Fibroblast of skin of scalp (primary cell): ENCODE measurements at regions not wholly inside any gene's neighbourhood (a gene's known extent, or its start where the extent isn't known, plus 50 kb on each side); places are given as distances from the start of the nearest gene placed in this dataset.
"Not testable (repeated sequence)": the region's sequence is repeated elsewhere in the genome, so short reads cannot be mapped to it uniquely, and the experiment has no call there.

Source experiments
- DNase-seq: peaks from one replicate; pipeline ENCODE4 v3.0.0-alpha.2; 2013

DNA sequence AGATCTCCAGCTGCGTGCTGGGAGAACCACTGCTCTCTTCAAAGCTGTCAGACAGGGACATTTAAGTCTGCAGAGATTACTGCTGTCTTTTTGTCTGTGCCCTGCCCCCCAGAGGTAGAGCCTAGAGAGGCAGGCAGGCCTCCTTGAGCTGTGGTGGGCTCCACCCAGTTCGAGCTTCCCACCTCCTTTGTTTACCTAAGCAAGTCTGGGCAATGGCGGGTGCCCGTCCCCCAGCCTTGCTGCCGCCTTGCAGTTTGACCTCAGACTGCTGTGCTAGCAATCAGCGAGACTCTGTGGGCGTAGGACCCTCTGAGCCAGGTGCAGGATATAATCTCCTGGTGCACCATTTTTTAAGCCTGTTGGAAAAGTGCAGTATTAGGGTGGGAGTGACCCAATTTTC lies 128.6 kb downstream of the ACTR3 start:
- not testable (repeated sequence) for DNase-seq

- DNase-seq = no peak
These were observed 130.8 kb downstream of the ACTR3 start for GRCh38 chr2:114020668-114021067.

GRCh38 chr2:114022360-114023085 lies 132.6 kb downstream of the ACTR3 start:
- peak; percentile 51 for DNase-seq

DNA sequence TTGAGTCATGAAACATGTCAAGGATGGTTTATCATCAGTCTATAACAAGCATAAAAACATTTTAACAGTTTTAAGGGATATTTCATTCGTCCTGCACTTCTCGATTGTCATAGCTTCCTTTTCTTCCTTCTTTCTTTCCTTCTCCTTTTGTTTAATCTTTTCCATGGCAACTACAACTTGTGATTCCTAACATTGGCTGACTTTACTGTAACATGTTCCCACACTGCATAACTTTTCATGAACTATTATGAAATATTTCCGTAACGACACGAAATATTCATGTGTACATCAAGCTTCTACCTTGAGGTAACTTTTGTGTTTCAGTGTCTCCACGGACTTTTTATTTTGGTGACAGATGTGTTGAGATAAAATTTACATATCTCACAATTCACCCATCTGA lies 134.4 kb downstream of the ACTR3 start:
- DNase-seq = no peak

DNA sequence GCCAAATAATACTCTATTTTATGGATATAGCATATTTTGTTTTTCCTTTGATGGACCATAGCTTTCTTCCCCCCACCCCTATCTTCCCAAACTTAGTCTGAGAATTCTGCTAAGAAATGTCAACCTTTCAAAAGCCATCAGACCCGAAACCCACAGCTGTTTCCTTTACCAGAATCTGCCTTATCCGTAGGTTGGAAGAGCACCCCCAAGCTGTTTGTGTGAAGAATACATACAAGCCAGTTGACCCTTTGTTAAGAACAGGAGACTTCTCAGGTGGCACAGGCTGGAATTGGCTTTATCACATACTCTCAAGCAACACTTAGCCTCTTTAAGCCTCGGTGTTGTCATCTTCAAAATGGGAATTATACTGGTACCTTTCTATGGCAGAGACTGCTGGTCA lies 135.1 kb downstream of the ACTR3 start:
- DNase-seq = no peak

- no peak for DNase-seq
These were observed 137.5 kb downstream of the ACTR3 start for GRCh38 chr2:114027437-114027836.

DNA sequence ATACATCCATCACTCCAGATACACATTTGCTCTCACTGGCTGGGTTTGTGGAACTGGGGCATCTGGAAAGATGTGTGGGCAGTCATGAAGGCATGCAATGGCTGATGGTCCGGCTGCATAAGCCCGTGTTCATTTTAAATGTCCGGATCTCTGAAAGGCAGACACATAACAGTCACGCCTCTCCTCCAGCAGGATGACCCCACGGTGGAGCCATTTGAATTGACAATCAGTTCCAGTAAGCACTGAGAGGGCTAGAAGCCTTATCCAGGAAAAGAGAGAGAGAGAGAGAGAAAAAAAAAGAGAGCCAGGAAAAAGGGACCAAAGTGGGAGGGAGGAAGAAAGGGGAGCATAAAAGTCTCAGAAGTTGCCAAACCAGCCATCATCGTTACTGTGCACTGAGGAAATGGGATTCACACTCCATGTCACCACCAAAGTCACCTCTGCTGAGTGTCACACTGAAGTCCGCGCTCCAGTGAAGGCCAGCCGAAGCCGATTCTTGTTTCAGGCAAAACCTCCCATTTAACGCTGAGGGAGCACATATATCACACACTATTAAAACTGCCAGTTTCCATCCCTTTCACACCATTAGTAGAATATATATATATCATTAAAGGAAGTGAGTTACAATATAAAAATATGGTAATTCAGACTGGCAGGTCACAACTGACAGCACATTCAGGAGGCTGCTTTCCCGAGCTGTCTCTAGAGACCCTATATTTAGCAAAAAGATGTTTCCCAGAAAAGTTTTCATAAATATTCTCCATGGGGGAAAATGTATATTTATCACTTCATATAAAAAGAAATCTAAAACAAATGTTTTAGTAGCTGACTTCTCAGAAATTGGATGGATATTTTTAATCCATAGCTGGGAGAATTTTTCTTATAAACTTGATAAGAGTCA lies 142.0 kb downstream of the ACTR3 start:
- no peak for DNase-seq

- DNase-seq = no peak
These were observed 142.8 kb downstream of the ACTR3 start for GRCh38 chr2:114032705-114033104.

GRCh38 chr2:114034742-114035141 lies 144.9 kb downstream of the ACTR3 start:
- DNase-seq = no peak

DNA sequence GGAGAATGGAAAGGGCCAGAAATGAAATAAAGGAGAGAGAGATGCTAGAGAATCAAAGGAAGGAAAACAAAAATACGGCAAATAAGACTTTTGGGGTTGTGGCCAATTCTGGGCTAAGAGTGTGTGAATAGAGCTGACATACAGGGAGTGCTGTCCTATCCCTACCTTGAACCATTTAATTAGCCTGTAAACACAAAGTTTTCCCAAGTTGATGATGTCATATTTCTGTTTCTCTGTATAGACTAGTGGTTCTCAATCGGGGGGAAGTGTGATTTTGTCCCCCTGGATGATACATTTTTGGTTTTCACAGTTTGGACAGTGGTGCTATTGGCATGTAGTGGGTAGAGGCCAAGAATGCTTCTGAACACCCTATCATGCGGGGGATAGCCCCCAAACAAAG lies 148.8 kb downstream of the ACTR3 start:
- no peak for DNase-seq

DNA sequence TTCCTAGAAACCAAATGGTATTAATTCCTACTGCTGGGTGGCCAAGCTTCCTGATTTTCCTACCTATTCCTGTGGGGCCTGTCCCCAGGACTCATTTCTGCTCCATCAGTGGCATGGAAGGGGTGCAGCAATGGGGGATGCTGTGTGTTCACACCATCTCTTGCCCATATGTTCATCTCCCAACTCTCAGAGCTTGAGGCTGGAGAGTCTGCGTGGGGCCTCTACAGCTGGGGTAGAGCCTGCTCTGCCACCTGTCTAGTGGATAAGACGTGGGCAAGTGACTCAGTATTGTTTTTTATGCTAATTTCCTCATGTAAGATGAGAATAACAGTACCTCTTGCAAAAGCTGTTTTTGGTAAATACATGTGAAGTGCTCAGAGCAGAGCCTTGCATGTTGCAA lies 149.8 kb downstream of the ACTR3 start:
- no peak for DNase-seq

GRCh38 chr2:114040826-114041225 lies 150.9 kb downstream of the ACTR3 start:
- no peak for DNase-seq

DNA sequence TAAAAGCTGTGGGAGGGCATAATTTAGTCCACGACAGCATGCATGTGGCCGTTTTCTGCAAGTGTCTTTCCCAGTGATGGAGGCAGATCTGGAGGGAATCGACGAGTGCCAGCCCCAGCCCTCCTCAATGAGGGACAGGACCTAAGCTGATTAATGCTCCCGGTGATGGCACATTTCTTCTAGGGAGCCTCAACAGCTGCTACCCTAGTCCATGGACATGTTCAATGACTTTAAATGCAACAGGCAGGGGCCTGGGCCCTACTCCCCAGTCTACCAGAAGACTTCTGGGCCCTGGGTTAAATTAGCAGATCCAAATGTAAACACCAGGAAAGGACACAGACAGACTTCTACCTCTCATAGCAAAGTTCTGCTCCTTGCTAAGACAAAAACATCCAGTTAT lies 155.1 kb downstream of the ACTR3 start:
- DNase-seq = no peak

- DNase-seq = no peak
These were observed 156.5 kb downstream of the ACTR3 start for GRCh38 chr2:114046373-114046772.

GRCh38 chr2:114046866-114047435 lies 157.1 kb downstream of the ACTR3 start:
- DNase-seq = no peak

GRCh38 chr2:114049280-114049679 lies 159.4 kb downstream of the ACTR3 start:
- DNase-seq = no peak

DNA sequence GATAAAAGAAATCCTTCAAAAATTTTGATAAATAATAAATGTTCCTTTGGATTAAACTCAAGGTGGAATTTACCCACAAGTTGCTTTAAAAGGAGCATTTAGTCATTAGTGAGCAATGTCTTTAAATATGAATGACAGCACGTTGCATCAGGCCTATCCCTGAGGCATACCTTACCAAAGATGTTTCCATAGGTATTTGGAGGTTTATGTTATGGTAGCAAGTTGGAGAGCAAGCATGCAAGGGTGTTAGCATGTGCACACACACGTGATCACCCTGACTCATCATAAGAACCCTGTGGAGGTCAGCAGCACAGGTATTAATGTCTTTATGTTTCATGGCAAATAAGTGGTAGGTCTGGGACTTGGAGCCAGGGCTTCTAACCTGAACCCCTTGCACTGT lies 159.9 kb downstream of the ACTR3 start:
- DNase-seq = no peak

DNA sequence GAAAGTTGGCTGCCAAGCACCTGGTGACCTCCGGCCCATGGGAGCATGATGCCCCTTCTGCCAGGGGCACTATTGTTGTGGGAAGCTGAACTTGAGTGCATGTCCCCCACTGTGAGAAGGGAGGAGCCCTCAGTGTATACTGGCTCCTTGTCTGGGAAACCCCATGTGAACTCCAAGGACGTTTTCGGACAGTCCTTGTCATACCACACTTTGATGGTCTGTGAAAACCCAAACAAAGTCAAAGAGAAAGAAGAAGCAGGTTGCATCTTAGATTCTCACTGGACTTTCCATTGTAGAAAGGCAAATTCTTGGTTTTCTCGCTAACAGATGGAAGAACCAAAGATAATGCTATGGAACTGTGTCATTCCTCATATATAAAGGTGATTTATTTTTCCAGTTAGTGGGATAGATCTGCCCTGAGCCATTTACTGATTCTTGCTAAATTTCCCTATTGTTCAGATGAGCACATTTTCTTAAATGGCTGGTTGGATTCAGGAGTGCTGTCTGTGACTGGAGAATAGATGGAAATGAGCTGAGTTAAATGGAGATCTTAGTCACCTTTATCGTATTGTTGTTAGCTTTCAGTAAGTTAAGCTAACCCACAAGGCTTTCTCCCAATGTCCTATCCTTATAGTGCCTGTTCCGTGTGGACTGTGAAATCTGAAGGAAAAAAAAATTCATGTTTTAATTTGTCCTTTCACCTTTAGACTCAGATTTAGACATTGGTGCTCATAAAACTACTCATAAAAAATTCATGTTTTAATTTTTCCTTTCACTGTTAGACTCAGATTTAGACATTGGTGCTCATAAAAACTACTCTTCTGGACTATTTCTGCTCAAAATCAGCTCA lies 166.6 kb downstream of the ACTR3 start:
- DNase-seq = no peak

DNA sequence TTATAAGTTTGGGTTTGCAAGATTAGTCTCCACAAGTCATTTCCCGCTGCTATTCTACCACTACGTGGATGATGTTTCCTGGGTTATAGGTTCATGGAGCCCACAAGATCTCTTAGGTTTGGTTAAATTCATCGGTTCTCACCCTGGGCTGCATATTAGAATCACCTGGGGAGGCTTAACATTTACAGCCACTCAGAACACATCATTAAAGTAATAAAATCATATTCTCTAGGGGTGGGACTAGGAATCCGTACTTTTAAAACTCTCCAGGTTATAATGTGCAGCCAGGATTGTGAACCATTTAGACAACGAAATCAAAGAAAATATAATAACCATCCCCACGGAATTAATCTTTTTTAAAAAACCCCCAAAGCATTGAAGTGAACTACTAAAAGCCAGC lies 167.7 kb downstream of the ACTR3 start:
- no peak for DNase-seq

DNA sequence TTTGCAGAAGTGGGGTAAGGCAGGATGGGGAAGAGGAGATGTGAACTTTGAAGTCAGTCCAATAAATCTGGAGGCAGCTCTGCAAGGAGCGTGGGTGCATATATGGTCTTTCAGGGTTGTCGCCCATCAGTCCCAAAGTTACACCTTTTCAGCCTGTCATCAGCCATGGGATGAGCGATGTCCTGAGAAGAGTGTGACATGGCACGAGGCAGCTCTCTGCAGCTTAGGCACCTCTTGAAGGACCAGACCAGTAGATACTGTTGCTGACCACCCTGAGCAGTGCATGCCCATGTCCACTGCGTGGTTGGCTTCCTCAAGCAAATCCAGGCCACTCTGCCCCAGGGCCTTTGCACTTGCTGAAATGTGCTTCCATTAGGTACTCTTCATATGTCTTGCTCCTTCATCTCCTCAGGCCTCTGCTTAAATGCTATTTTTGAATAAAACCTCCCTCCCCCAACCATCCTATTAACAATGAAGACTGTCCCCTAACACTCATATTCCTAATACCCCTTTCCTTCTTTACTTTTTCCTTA lies 171.7 kb downstream of the ACTR3 start:
- no peak for DNase-seq

DNA sequence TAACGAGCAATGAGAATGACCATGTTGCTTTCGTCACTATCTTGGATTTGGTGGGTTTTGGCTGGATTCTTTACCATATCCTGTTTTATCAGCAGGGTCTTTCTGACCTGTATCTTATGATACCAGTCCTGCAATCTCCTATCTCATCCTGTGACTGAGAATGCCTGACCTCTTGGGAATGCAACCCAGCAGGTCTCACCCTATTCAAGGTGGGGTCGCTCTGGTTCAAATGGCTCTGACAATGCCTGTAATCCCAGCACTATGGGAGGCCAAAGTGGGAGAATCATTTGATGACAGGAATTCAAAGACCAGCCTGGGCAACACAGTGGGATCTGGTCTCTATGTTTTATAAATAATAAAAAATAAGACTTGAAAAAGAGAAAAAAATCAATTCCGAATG lies 173.5 kb downstream of the ACTR3 start:
- no peak for DNase-seq

DNA sequence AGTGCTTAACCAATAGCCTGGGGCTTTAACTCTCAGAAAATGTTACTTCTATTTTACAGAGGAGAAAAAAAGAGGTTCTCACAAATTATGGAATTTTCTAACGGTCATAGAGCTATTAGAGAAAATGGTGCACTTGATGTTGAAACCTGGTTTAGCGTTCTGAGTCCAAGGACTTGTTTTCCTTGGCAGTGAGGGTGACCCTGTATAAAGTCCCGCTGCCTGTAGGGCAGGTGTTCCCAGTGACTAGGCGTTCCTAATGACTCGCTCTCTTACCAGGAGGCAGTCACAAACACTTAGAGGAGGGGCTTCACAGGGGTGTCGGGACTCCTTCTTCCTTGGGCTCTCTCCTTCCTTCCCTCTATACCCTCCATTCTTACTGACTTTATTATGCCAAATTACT lies 175.8 kb downstream of the ACTR3 start:
- DNase-seq = no peak
